ENCODE measurements at regions not wholly inside any gene's neighbourhood (a gene's known extent, or its start where the extent isn't known, plus 50 kb on each side); places are given as distances from the start of the nearest gene placed in this dataset.

DNA sequence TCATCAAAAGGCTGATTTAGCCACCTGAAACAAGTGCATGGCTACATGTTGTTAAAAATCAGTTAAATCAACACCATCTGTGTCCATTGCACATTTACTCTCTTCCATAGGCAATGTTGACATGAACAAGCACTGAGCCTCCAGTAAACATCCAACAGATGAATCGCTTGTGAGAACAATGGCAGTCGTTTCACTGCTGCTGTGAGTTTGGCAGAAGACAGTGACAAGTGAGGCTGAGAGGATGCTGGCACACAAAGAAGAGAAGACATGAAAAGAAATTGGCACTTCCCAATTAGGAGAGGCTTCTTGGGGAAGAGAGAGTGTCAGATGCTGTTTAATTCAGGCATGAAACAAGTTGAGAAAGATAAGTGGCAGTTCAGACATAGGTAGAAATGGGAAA is 227.4 kb upstream of the STT3B start:
- no peak for DNase-seq (ENCODE audit: low spot score)
- TF ChIP-seq, protein P1, sequence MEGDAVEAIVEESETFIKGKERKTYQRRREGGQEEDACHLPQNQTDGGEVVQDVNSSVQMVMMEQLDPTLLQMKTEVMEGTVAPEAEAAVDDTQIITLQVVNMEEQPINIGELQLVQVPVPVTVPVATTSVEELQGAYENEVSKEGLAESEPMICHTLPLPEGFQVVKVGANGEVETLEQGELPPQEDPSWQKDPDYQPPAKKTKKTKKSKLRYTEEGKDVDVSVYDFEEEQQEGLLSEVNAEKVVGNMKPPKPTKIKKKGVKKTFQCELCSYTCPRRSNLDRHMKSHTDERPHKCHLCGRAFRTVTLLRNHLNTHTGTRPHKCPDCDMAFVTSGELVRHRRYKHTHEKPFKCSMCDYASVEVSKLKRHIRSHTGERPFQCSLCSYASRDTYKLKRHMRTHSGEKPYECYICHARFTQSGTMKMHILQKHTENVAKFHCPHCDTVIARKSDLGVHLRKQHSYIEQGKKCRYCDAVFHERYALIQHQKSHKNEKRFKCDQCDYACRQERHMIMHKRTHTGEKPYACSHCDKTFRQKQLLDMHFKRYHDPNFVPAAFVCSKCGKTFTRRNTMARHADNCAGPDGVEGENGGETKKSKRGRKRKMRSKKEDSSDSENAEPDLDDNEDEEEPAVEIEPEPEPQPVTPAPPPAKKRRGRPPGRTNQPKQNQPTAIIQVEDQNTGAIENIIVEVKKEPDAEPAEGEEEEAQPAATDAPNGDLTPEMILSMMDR (IDR thresholded peaks at IDR 0.05; ENCODE audit: borderline replicate concordance, control extremely low read depth, extremely low read depth, insufficient read depth, missing control alignments) = no peak
- in situ Hi-C loops (cut with MboI; ENCODE audit: low sequenced_read_pairs, unreplicated experiment) = no loop called here

DNA sequence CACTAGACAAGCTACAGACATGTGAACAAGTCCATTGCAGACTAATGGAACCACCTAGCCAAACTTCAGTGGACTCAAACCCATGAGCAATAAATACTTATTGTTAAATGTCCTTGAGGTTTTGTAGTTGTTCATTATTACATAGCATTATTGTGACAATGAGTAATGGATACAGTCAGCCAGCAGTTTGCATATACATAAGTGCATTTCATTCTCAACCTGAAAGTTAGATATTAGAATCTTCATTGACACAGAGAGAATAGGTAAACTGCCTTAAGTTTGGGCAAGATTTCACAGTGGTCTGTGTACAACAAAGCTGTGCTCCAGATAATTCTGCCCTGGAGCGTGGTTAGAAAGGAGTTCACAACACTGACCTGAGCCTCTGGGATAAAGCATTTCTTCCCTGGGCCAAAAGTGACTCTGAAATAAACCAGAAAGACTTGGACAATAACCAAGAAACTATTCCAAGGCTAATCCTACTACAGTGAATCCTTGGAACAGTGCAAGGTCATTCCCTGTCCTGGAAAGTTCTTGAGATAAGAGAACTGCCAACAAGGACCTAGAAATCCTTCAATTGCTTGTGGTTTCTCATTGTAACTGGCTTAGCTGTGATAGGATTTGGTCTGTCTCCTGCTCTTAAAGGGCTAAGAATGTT is 225.5 kb upstream of the STT3B start:
- in situ Hi-C loops (cut with MboI; ENCODE audit: low sequenced_read_pairs, unreplicated experiment) = no loop called here
- TF ChIP-seq, protein P1 (IDR thresholded peaks at IDR 0.05; ENCODE audit: borderline replicate concordance, control extremely low read depth, extremely low read depth, insufficient read depth, missing control alignments) = no peak
- DNase-seq (ENCODE audit: low spot score) = no peak

DNA sequence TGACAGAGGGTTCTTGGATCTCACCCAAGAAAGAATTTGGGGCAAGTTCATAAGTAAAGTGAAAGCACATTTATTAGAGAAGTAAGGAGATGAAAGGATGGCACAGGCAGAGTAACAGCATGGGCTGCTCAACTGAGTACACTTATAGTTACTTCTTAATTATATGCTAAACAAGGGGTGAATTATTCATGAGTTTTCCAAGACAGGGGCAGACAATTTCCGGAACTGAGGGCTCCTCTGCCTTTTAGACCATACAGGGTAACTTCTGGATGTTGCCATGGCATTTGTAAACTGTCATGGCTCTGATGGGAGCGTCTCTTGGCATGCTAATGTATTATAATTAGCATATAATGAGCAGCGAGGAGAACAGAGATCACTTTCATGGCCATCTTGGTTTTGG is 221.2 kb upstream of the STT3B start:
- in situ Hi-C loops (cut with MboI; ENCODE audit: low sequenced_read_pairs, unreplicated experiment) = no loop called here
- TF ChIP-seq, protein P1 (IDR thresholded peaks at IDR 0.05; ENCODE audit: borderline replicate concordance, control extremely low read depth, extremely low read depth, insufficient read depth, missing control alignments) = no peak
- no peak for DNase-seq (ENCODE audit: low spot score)

DNA sequence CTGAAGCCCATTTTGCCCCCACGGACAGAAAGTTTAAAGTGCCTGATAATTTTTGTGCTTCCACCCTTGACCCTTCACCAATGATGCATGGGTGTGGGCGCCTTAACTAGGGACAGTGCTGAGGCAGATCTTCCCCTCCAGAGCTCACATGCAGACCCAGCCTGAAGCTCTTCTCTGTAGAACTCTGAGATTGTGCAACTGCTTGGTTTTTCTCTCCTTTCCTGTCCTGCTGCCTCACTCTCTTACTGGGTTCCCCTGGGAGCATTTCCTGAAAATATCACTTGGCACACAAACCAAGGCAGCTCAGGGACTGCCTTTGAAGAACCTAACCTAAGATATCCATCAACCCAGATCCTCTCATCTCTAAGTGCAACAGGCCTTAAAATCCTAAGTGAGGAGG is 220.3 kb upstream of the STT3B start:
- in situ Hi-C loops (cut with MboI; ENCODE audit: low sequenced_read_pairs, unreplicated experiment) = no loop called here
- TF ChIP-seq, protein P1 (IDR thresholded peaks at IDR 0.05; ENCODE audit: borderline replicate concordance, control extremely low read depth, extremely low read depth, insufficient read depth, missing control alignments) = no peak
- DNase-seq (ENCODE audit: low spot score) = no peak

DNA sequence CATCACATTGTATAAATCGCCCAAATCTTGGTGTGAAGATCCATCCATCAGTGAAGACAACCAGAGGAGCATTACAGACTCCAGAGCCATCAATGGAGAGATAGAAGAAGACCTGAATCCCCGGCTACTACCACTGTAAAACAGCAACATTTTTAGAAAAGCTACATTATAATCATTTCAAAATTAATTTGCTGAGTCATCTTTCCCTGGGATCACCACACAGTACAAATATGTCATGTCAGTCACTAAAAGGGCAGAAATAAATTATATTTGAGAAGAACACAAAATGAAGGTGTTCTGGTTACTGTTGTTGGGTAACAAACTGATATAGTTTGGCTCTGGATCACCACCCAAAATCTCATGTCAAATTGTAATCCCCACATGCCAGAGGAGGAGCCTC is 218.5 kb upstream of the STT3B start:
- no peak for DNase-seq (ENCODE audit: low spot score)
- TF ChIP-seq, protein P1 (IDR thresholded peaks at IDR 0.05; ENCODE audit: borderline replicate concordance, control extremely low read depth, extremely low read depth, insufficient read depth, missing control alignments) = no peak

DNA sequence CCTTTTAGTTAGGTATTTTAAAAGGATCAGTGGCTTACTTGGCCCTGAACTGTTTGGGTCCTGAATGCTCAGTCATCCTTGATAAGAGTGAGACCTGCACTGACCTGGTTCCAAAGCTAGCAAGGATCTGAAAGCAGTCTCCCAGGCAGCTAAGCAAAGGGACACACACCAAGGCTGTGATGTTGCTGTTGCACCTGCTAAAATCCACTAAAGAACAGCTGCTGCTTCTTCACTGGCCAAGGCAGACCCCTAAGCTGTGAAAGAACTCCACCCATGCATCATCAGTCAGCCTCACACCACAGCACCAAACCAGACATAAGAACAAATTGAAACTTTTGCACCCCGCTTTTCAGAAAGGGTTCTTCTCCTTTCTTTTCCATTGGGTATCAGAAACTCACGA is 213.4 kb upstream of the STT3B start:
- no peak for DNase-seq (ENCODE audit: low spot score)
- TF ChIP-seq, protein P1 (IDR thresholded peaks at IDR 0.05; ENCODE audit: borderline replicate concordance, control extremely low read depth, extremely low read depth, insufficient read depth, missing control alignments) = no peak
- in situ Hi-C loops (cut with MboI; ENCODE audit: low sequenced_read_pairs, unreplicated experiment) = no loop called here

More for the DNA sequence above, 218.5 kb upstream of the STT3B start:
- in situ Hi-C loops (cut with MboI; ENCODE audit: low sequenced_read_pairs, unreplicated experiment) = no loop called here

Data from GM13976 (cell line).